ENCODE measurements at regions not wholly inside any gene's neighbourhood (a gene's known extent, or its start where the extent isn't known, plus 50 kb on each side); places are given as distances from the start of the nearest gene placed in this dataset.
"Not testable (repeated sequence)": the region's sequence is repeated elsewhere in the genome, so short reads cannot be mapped to it uniquely, and the experiment has no call there.

DNA sequence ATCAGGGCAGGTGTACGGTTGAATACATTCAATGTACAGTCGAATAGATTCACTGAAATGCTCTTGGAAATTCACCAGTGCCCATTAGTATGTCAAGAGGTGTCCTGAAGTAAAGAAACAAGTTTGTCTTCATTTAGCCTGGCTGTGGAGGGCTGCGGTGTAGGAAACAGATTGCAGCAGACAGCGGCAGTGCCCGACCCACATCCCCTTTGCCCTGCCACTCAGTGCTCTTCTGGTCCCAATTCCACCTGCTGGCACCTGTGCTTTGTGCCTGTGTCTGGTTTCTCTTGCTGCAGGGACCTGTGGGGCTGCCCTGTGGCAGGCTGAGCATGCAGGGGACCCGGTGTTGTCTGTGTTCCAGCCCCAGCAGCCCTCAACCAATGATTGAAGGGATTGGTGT is 183.7 kb downstream of the RPS24 start:
- FAIRE-seq = no peak
- TF ChIP-seq, protein P1, sequence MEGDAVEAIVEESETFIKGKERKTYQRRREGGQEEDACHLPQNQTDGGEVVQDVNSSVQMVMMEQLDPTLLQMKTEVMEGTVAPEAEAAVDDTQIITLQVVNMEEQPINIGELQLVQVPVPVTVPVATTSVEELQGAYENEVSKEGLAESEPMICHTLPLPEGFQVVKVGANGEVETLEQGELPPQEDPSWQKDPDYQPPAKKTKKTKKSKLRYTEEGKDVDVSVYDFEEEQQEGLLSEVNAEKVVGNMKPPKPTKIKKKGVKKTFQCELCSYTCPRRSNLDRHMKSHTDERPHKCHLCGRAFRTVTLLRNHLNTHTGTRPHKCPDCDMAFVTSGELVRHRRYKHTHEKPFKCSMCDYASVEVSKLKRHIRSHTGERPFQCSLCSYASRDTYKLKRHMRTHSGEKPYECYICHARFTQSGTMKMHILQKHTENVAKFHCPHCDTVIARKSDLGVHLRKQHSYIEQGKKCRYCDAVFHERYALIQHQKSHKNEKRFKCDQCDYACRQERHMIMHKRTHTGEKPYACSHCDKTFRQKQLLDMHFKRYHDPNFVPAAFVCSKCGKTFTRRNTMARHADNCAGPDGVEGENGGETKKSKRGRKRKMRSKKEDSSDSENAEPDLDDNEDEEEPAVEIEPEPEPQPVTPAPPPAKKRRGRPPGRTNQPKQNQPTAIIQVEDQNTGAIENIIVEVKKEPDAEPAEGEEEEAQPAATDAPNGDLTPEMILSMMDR (IDR thresholded peaks at IDR 0.05; ENCODE audit: insufficient read depth, missing control alignments) = no peak

DNA sequence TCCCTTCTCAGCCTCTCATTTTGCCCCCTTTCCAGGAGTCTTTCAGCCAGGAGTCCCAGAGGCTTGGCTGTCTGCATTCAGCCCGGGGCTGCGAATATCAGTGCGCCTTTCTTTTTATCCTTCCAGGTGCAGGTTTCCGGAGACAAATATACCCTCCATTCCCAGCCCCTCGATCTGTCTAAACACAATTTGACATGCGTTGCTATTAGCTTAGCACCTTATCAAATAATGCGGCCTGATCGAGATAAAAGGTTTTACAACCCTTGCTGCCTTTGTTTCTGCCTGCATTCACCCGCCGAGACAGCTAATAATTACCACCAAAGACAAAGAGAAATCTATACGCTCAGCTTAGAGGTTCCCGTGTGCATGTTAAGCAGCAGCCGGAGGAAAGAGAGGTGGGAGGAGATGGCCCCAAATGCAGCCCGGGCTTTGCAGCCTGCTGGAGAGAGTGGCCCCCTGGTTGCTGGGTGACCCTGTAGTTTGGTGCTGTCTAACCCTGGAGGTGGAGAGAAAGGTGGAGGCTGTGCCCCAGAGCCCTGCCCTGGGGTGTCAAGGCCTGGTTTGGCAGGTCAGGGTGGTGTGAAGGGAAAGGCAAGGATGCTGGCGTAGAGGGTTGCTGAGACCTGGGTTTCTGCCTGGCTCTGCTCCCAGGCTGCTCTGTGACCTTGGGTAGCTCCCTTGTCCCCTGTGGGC is 185.3 kb downstream of the RPS24 start:
- TF ChIP-seq, protein P1 (IDR thresholded peaks at IDR 0.05; ENCODE audit: insufficient read depth, missing control alignments) = no peak
- FAIRE-seq (no peak), DNase-seq (ENCODE audit: insufficient read length, low spot score) (no peak)

More for the DNA sequence above, 183.7 kb downstream of the RPS24 start:
- DNase-seq (ENCODE audit: insufficient read length, low spot score) = no peak

DNA sequence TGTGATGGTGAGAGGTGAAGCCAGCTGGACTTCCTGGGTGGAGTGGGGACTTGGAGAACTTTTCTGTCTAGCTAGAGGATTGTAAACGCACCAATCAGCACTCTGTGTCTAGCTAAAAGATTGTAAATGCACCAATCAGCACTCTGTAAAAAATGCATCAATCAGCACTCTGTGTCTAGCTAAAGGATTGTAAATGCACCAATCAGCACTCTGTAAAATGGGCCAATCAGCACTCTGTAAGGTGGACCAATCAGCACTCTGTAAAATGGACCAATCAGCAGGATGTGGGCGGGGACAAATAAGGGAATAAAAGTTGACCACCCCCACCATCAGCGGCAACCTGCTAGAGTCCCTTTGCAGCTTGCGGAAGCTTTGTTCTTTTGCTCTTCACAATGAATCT is 185.9 kb downstream of the RPS24 start:
- FAIRE-seq; DNase-seq (ENCODE audit: insufficient read length, low spot score): not testable (repeated sequence)

DNA sequence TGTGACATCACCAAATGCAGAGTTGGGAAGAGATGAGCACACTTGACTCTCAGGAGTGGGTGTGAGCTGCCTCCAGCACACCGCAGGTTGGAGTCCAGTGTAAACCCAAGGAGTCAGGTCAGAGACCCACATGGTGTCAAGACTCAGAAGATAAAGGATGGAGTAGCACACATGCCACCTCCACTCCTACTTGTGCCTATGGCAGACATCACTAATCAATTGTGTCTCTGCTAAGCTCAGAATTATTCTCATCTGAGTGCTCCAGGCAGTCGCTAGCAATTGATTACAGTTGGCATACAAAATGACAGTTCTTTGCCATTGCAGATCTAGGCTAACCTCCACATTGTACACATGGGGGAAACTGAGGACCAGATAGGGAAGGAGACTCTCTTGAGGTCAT is 187.1 kb downstream of the RPS24 start:
- TF ChIP-seq, protein P1 (IDR thresholded peaks at IDR 0.05; ENCODE audit: insufficient read depth, missing control alignments) = no peak
- no peak for FAIRE-seq
- DNase-seq (ENCODE audit: insufficient read length, low spot score) = no peak

DNA sequence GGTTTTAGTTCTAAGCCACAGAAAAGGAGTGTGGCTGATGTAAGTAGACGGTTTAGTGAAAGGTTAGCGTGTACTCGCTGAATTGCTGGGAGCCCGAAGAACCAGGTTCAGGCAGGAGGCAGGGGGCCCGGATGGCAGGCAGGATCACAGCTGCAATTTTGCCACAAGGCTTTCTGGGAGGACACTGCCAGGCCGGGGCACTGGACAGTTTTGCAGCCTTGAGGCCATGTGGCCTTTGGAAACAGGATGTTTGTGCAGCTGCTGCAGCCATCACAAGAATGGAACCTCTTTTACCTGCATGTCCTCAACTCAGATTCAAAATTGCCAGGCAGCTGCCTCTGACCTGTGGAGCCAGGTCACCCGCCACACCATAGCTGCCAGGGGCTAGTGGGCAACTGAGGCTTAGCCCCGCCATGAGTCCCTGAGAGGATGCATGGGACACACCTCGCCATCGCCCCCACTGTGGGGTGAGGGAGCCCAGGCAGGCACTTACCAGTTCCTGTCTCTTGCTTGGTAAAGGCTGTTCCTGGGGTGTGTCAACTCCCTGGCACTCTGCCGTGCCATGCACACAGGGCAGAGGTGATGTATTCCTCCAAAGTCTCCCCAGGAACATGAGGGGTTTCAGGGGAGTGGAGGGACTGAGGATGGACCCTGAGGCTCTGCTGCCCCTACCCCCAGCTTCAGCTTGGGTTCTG is 188.6 kb downstream of the RPS24 start:
- FAIRE-seq (no peak), DNase-seq (ENCODE audit: insufficient read length, low spot score) (no peak)
- TF ChIP-seq, protein P1 (IDR thresholded peaks at IDR 0.05; ENCODE audit: insufficient read depth, missing control alignments) = no peak

DNA sequence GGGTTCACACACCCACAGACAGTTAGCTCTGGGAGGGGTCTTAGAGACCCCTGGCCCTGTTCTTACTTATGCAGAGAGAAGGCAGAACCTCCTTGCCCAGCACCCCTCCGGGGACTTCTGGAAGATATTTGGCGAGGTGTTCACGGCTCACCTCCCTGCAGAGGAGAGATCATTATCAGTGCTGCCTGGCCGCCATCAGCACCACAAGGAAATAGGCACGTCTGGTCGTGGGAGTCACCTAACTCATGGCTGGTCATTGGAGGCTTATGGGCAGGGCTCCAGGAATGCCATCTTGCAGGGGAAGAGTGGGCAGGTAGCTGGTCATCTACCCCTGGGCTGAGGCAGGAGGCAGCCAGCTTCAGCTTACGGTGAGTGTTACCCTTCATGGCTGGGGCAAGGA is 189.4 kb downstream of the RPS24 start:
- DNase-seq (ENCODE audit: insufficient read length, low spot score) (no peak), FAIRE-seq (no peak)
- TF ChIP-seq, protein P1 (IDR thresholded peaks at IDR 0.05; ENCODE audit: insufficient read depth, missing control alignments) = no peak

- no peak for FAIRE-seq
- TF ChIP-seq, protein P1 (IDR thresholded peaks at IDR 0.05; ENCODE audit: insufficient read depth, missing control alignments) = no peak
- DNase-seq (ENCODE audit: insufficient read length, low spot score) = no peak
These were observed 190.9 kb downstream of the RPS24 start for GRCh38 chr10:78224602-78225001.

Measured in D721Med (cell line).